IMR-90 (cell line): ENCODE measurements at regions not wholly inside any gene's neighbourhood (a gene's known extent, or its start where the extent isn't known, plus 50 kb on each side); places are given as distances from the start of the nearest gene placed in this dataset.

Experiments used
- ATAC-seq: fragments of 200-7000 bp; cut with Tn5 transposase; 2 replicates; pipeline ENCODE4 v1.9.1; 2020; ENCODE audit warnings: low read depth, mild to moderate bottlenecking, moderate library complexity
- BruUV-seq: library from RNA; stranded (reverse); fragments of 400-500 nt; replicated peaks from 2 replicates; lab custom pipeline; 2021; lab: Mats Ljungman, UMichigan
- CTCF ChIA-PET: fragments of 300-600 bp; formaldehyde crosslinking; extraction: SDS; loops from one replicate; lab custom pipeline; 2021; ENCODE audit warnings: antibody characterized with exemption; lab: Yijun Ruan, JAX
- POLR2A ChIA-PET: fragments of 300-600 bp; sonication (Branson Sonifier 250); formaldehyde crosslinking; loops from one replicate; lab custom pipeline; 2022; ENCODE audit warnings: antibody characterized with exemption; ENCODE audit not compliant: unreplicated experiment; lab: Charles Lee
- DNase-seq: peaks from one replicate; pipeline ENCODE4 v3.0.0; 2013
- H2AFZ ChIP-seq: replicated peaks from 2 replicates; pipeline ENCODE3; 2013; ENCODE audit warnings: low read length, mild to moderate bottlenecking; ENCODE audit not compliant: poor library complexity
- H2AK5ac ChIP-seq: 2 replicates; pipeline ENCODE4 v1.6.1; 2013; ENCODE audit warnings: low read depth, low read length, inconsistent platforms
- H2AK9ac ChIP-seq: replicated peaks from 2 replicates; pipeline ENCODE3; 2013; ENCODE audit warnings: mild to moderate bottlenecking, low read depth, low read length, moderate library complexity; ENCODE audit not compliant: poor library complexity
- H2BK120ac ChIP-seq: 2 replicates; pipeline ENCODE4 v1.6.1; 2013; ENCODE audit warnings: low read depth, low read length, inconsistent platforms
- H2BK15ac ChIP-seq: 3 replicates; pipeline ENCODE4 v1.6.1; 2013; ENCODE audit warnings: low read depth, low read length, inconsistent platforms
- H2BK20ac ChIP-seq: 2 replicates; pipeline ENCODE4 v1.6.1; 2013; ENCODE audit warnings: low read depth, mild to moderate bottlenecking, inconsistent platforms, low read length, moderate library complexity
- H2BK5ac ChIP-seq: 2 replicates; pipeline ENCODE4 v1.6.1; 2013; ENCODE audit warnings: mild to moderate bottlenecking, low read depth, low read length, inconsistent platforms; ENCODE audit not compliant: poor library complexity, severe bottlenecking
- H3K14ac ChIP-seq: replicated peaks from 2 replicates; pipeline ENCODE4 v1.6.1; 2013; ENCODE audit warnings: low read depth, low read length, inconsistent platforms
- H3K18ac ChIP-seq: 2 replicates; pipeline ENCODE4 v1.6.1; 2013; ENCODE audit warnings: low read depth, low read length, control low read depth
- H3K23ac ChIP-seq: 2 replicates; pipeline ENCODE4 v1.6.1; 2013; ENCODE audit warnings: low read depth, low read length, inconsistent platforms
- H3K27ac ChIP-seq: 2 replicates; pipeline ENCODE4 v1.5.1; 2013; ENCODE audit warnings: mild to moderate bottlenecking, control low read depth, low read length; ENCODE audit not compliant: insufficient read depth
- H3K27me3 ChIP-seq: 2 replicates; pipeline ENCODE4 v1.6.1; 2013; ENCODE audit warnings: low read length; ENCODE audit not compliant: control insufficient read depth, insufficient read depth
- H3K36me3 ChIP-seq: 2 replicates; pipeline ENCODE4 v1.6.1; 2013; ENCODE audit warnings: low read length, mixed read lengths; ENCODE audit not compliant: control insufficient read depth, insufficient read depth
- H3K4ac ChIP-seq: 2 replicates; pipeline ENCODE4 v1.6.1; 2013; ENCODE audit warnings: low read depth, low read length, inconsistent platforms
- H3K4me1 ChIP-seq: 2 replicates; pipeline ENCODE4 v1.6.1; 2013; ENCODE audit warnings: low read length, mixed read lengths; ENCODE audit not compliant: control insufficient read depth, insufficient read depth
- H3K4me2 ChIP-seq: 2 replicates; pipeline ENCODE4 v1.6.1; 2013; ENCODE audit warnings: low read depth, mild to moderate bottlenecking, control low read depth, low read length, moderate library complexity
- H3K4me3 ChIP-seq: 2 replicates; pipeline ENCODE4 v1.5.1; 2013; ENCODE audit warnings: low read depth, mild to moderate bottlenecking, control low read depth, low read length, moderate library complexity; ENCODE audit not compliant: insufficient read depth
- H3K56ac ChIP-seq: 2 replicates; pipeline ENCODE4 v1.6.1; 2013; ENCODE audit warnings: low read length, inconsistent platforms; ENCODE audit not compliant: insufficient read depth; ENCODE audit errors: extremely low read depth
- H3K79me1 ChIP-seq, 2 experiments: 2 replicates each; pipeline ENCODE4 v1.6.1; 2013; ENCODE audit warnings: low read length in 2 of 2, inconsistent platforms in 1 of 2, low read depth in 1 of 2
- H3K9ac ChIP-seq: 2 replicates; pipeline ENCODE4 v1.6.1; 2013; ENCODE audit warnings: low read depth, low read length, control low read depth
- H3K9me1 ChIP-seq: 2 replicates; pipeline ENCODE4 v1.6.1; 2013; ENCODE audit warnings: low read length, inconsistent platforms; ENCODE audit not compliant: insufficient read depth
- H3K9me3 ChIP-seq: 2 replicates; pipeline ENCODE4 v1.6.1; 2013; ENCODE audit warnings: low read length; ENCODE audit not compliant: control insufficient read depth, insufficient read depth
- H4K20me1 ChIP-seq: 2 replicates; pipeline ENCODE4 v1.6.1; 2013; ENCODE audit warnings: low read length, inconsistent platforms; ENCODE audit not compliant: insufficient read depth
- H4K5ac ChIP-seq: 2 replicates; pipeline ENCODE4 v1.6.1; 2013; ENCODE audit warnings: mild to moderate bottlenecking, low read depth, low read length, control low read depth
- H4K8ac ChIP-seq, 2 experiments: 2 replicates each; pipeline ENCODE4 v1.6.1; 2013; ENCODE audit warnings: low read depth in 2 of 2, low read length in 2 of 2, control low read depth in 1 of 2, inconsistent platforms in 1 of 2
- H4K91ac ChIP-seq: 2 replicates; pipeline ENCODE4 v1.6.1; 2013; ENCODE audit warnings: low read depth, low read length, inconsistent platforms; ENCODE audit not compliant: insufficient read depth
- BHLHE40 ChIP-seq: fragments of 150-350 bp; IDR thresholded peaks from 2 replicates; pipeline ENCODE4 v1.6.1; 2016; ENCODE audit warnings: mild to moderate bottlenecking, low read depth, low read length
- CEBPB ChIP-seq: IDR thresholded peaks from 2 replicates; pipeline ENCODE4 v1.6.1; 2012; ENCODE audit warnings: low read depth, low read length, improper control_type of control experiment
- CHD1 ChIP-seq: IDR thresholded peaks from 2 replicates; pipeline ENCODE4 v1.6.1; 2012; ENCODE audit warnings: low read depth, low read length, improper control_type of control experiment
- CTCF ChIP-seq: conservative IDR thresholded peaks from 2 replicates; pipeline ENCODE4 v1.5.1; 2012; ENCODE audit warnings: mild to moderate bottlenecking, low read depth, low read length, improper control_type of control experiment
- FOS ChIP-seq: fragments of 150-350 bp; IDR thresholded peaks from 2 replicates; pipeline ENCODE4 v1.6.1; 2016; ENCODE audit warnings: low read depth, low read length
- MAFK ChIP-seq: IDR thresholded peaks from 2 replicates; pipeline ENCODE4 v1.6.1; 2012; ENCODE audit warnings: low read depth, low read length, improper control_type of control experiment
- MXI1 ChIP-seq: IDR thresholded peaks from 2 replicates; pipeline ENCODE4 v1.6.1; 2012; ENCODE audit warnings: low read depth, mild to moderate bottlenecking, low read length, moderate library complexity, borderline replicate concordance
- POLR2A ChIP-seq: IDR thresholded peaks from 2 replicates; pipeline ENCODE4 v1.6.1; 2012; ENCODE audit warnings: mild to moderate bottlenecking, low read depth, low read length
- SMC3 ChIP-seq: fragments of 150-350 bp; IDR thresholded peaks from 2 replicates; pipeline ENCODE4 v1.6.1; 2016; ENCODE audit warnings: low read depth, mild to moderate bottlenecking, antibody characterized with exemption, low read length, moderate library complexity
- USF2 ChIP-seq: fragments of 150-350 bp; IDR thresholded peaks from 2 replicates; pipeline ENCODE4 v1.6.1; 2017; ENCODE audit warnings: mild to moderate bottlenecking, antibody characterized with exemption, low read length, low read depth
- WGBS, 2 experiments: methylation state at CpG; one replicate each; pipeline versions ENCODE4 v1.1.5 to v1.1.7; 2013; ENCODE audit warnings: missing lambda C conversion rate in 2 of 2; ENCODE audit not compliant: insufficient read length in 1 of 2; ENCODE audit errors: extremely low coverage in 2 of 2; 5-methylcytosine and 5-hydroxymethylcytosine counted together
- dilution Hi-C: fragments of 300-500 bp; cut with HindIII; formaldehyde crosslinking; loops from one replicate; pipeline ENCODE4 v1.14.3; 2018; ENCODE audit warnings: low sequenced_read_pairs; ENCODE audit not compliant: unreplicated experiment
- in situ Hi-C: fragments of 300-500 bp; cut with MboI; formaldehyde crosslinking; loops from 3 replicates; pipeline ENCODE4 v1.14.3; 2019; ENCODE audit warnings: low sequenced_read_pairs, inconsistent platforms, mixed read lengths
- intact Hi-C: fragments of 100-400 bp; cut with micrococcal nuclease; formaldehyde crosslinking; loops from 2 replicates; pipeline ENCODE4 v1.10.0; 2022

GRCh38 chr2:235162837-235163197, 211.0 kb downstream of the SH3BP4 start:
- Histone ChIP-seq H2AFZ (no peak overlapping the region), H3K79me1 (no peaks in the 10 kb centered on the region), H4K20me1 (no peaks in the 10 kb centered on the region), H4K91ac (no peak overlapping the region), H2BK120ac (no peak overlapping the region), H4K5ac (no peak overlapping the region), H3K56ac (no peak overlapping the region), H3K4me2 (no peak overlapping the region), H2BK20ac (no peak overlapping the region), H4K8ac (no peak overlapping the region), H3K9ac (no peak overlapping the region), H3K4ac (no peak overlapping the region), H3K9me1 (no peaks in the 10 kb centered on the region), H3K4me3 (no peak overlapping the region), H3K27me3 (peaks cover 20% of the 10 kb centered on the region), H3K18ac (no peak overlapping the region), H3K36me3 (no peaks in the 10 kb centered on the region), H3K23ac (no peak overlapping the region), H2BK5ac (no peak overlapping the region), H3K9me3 (peaks cover 4% of the 10 kb centered on the region; the same call in 1 of the 2 replicates), H2BK15ac (no peak overlapping the region), H2AK9ac (no peak overlapping the region), H3K27ac (no peak overlapping the region), H3K4me1 (no peaks in the 10 kb centered on the region), H3K14ac (no peak overlapping the region), H2AK5ac (no peak overlapping the region)
- ATAC-seq (no peak), DNase-seq (no peak)
- POLR2A ChIA-PET = no interaction called here
- no CpG with 5 or more reads among the region's 5 CpGs for WGBS, 2 experiments
- TF ChIP-seq BHLHE40 (no peak), MXI1 (no peak), FOS (no peak), SMC3 (no peak), MAFK (no peak), CEBPB (no peak), POLR2A (no peak), CTCF (no peak), USF2 (no peak), CHD1 (no peak)
- in situ Hi-C loops (no loop called here), dilution Hi-C loops (no loop called here), intact Hi-C loops (no loop called here)
- BruUV-seq = no TSS peak
- CTCF ChIA-PET = no interaction called here
